GM12891 (cell line): ENCODE measurements at regions not wholly inside any gene's neighbourhood (a gene's known extent, or its start where the extent isn't known, plus 50 kb on each side); places are given as distances from the start of the nearest gene placed in this dataset.

Source experiments
- DNase-seq: peaks from one replicate; pipeline ENCODE4 v3.0.0; 2011; ENCODE audit warnings: low spot score; ENCODE audit not compliant: insufficient read length
- FAIRE-seq: peaks from 2 replicates; lab custom pipeline; 2011; peaks lifted over from hg19 to GRCh38; lab: Jason Lieb, UNC
- PAX5 ChIP-seq: IDR thresholded peaks from 2 replicates; pipeline ENCODE4 v1.6.1; 2011; ENCODE audit warnings: low read length, moderate library complexity, mild to moderate bottlenecking; ENCODE audit not compliant: insufficient read depth, severe bottlenecking
- POLR2A ChIP-seq: IDR thresholded peaks from 2 replicates; pipeline ENCODE4 v1.6.1; 2011; ENCODE audit warnings: low read depth, low read length, control low read depth
- POLR2AphosphoS5 ChIP-seq: IDR thresholded peaks from 2 replicates; pipeline ENCODE4 v1.6.1; 2011; ENCODE audit warnings: low read depth, low read length, control low read depth
- POU2F2 ChIP-seq: IDR thresholded peaks from 2 replicates; pipeline ENCODE4 v1.6.1; 2011; ENCODE audit warnings: low read depth, mild to moderate bottlenecking, control low read depth, low read length, moderate library complexity
- SPI1 ChIP-seq: IDR thresholded peaks from 2 replicates; pipeline ENCODE4 v1.6.1; 2011; ENCODE audit warnings: low read depth, low read length, control low read depth
- TAF1 ChIP-seq: IDR thresholded peaks from 2 replicates; pipeline ENCODE4 v1.6.1; 2011; ENCODE audit warnings: low read depth, low read length, control low read depth

- no peak for TF ChIP-seq POLR2A
- TF ChIP-seq POLR2AphosphoS5, result no peak
- TF ChIP-seq SPI1, result no peak
- no peak for TF ChIP-seq PAX5
- no peak for TF ChIP-seq POU2F2
- no peak for TF ChIP-seq TAF1
Measured at GRCh38 chr4:43843501-43843900, 605.1 kb downstream of the KCTD8 start.

GRCh38 chr4:43846111-43846587, 602.5 kb downstream of the KCTD8 start:
- DNase-seq, result no peak
- TF ChIP-seq TAF1, result no peak
- TF ChIP-seq POU2F2, result no peak
- TF ChIP-seq POLR2A, result no peak
- no peak for TF ChIP-seq SPI1
- no peak for TF ChIP-seq PAX5
- TF ChIP-seq POLR2AphosphoS5, result no peak
- FAIRE-seq, result no peak

More at GRCh38 chr4:43843501-43843900, 605.1 kb downstream of the KCTD8 start:
- DNase-seq (no peak), FAIRE-seq (no peak)

- DNase-seq (no peak), FAIRE-seq (no peak)
- TF ChIP-seq PAX5 (no peak), POLR2AphosphoS5 (no peak), POU2F2 (no peak), TAF1 (no peak), POLR2A (no peak), SPI1 (no peak)
Measured at GRCh38 chr4:43853565-43854264, 594.9 kb downstream of the KCTD8 start.

GRCh38 chr4:43855283-43855682, 593.3 kb downstream of the KCTD8 start:
- TF ChIP-seq POLR2AphosphoS5 (no peak), POU2F2 (no peak), PAX5 (no peak)
- DNase-seq (no peak), FAIRE-seq (no peak)

GRCh38 chr4:43864616-43865146, 583.9 kb downstream of the KCTD8 start:
- FAIRE-seq, result no peak
- no peak for DNase-seq
- TF ChIP-seq SPI1 (no peak), TAF1 (no peak), POU2F2 (no peak), POLR2A (no peak), PAX5 (no peak), POLR2AphosphoS5 (no peak)

- no peak for FAIRE-seq
Measured at GRCh38 chr4:43867908-43868307, 580.7 kb downstream of the KCTD8 start.

GRCh38 chr4:43875655-43876054, 573.0 kb downstream of the KCTD8 start:
- no peak for TF ChIP-seq TAF1
- no peak for TF ChIP-seq POLR2A
- no peak for TF ChIP-seq SPI1
- TF ChIP-seq POU2F2, result no peak
- TF ChIP-seq POLR2AphosphoS5, result no peak
- no peak for FAIRE-seq

More at GRCh38 chr4:43867908-43868307, 580.7 kb downstream of the KCTD8 start:
- DNase-seq, result no peak
- TF ChIP-seq POLR2A (no peak), POU2F2 (no peak), TAF1 (no peak), POLR2AphosphoS5 (no peak)

GRCh38 chr4:43882470-43882869, 566.1 kb downstream of the KCTD8 start:
- DNase-seq (no peak), FAIRE-seq (no peak)
- TF ChIP-seq TAF1, result no peak
- no peak for TF ChIP-seq PAX5
- TF ChIP-seq POLR2AphosphoS5, result no peak
- no peak for TF ChIP-seq POLR2A
- TF ChIP-seq SPI1, result no peak
- no peak for TF ChIP-seq POU2F2

More at GRCh38 chr4:43875655-43876054, 573.0 kb downstream of the KCTD8 start:
- no peak for DNase-seq

GRCh38 chr4:43886196-43886595, 562.4 kb downstream of the KCTD8 start:
- no peak for TF ChIP-seq POU2F2
- no peak for TF ChIP-seq TAF1
- TF ChIP-seq SPI1, result no peak
- no peak for TF ChIP-seq PAX5
- no peak for TF ChIP-seq POLR2AphosphoS5
- no peak for TF ChIP-seq POLR2A
- no peak for DNase-seq
- FAIRE-seq, result no peak

GRCh38 chr4:43898836-43899235, 549.8 kb downstream of the KCTD8 start:
- TF ChIP-seq SPI1, result no peak
- TF ChIP-seq POLR2A, result no peak
- TF ChIP-seq PAX5, result no peak
- TF ChIP-seq POLR2AphosphoS5, result no peak
- no peak for TF ChIP-seq POU2F2
- no peak for TF ChIP-seq TAF1
- no peak for FAIRE-seq
- DNase-seq, result no peak
